SU-DHL-6 (cell line): ENCODE measurements at regions not wholly inside any gene's neighbourhood (a gene's known extent, or its start where the extent isn't known, plus 50 kb on each side); places are given as distances from the start of the nearest gene placed in this dataset.

ENCODE experiments used
- H2AFZ ChIP-seq: fragments of 200-600 bp; sonication (generic); 2 replicates; pipeline ENCODE4 v1.6.1; 2014; ENCODE audit warnings: low read depth, mild to moderate bottlenecking, moderate library complexity, mixed read lengths, antibody characterized with exemption, low read length; ENCODE audit not compliant: severe bottlenecking
- H3F3A ChIP-seq: fragments of 200-600 bp; shearing (Covaris generic); 2 replicates; pipeline ENCODE4 v1.6.0; 2016; ENCODE audit warnings: antibody characterized with exemption, mild to moderate bottlenecking; ENCODE audit not compliant: insufficient read depth
- H3K27ac ChIP-seq: fragments of 200-600 bp; sonication (generic); 2 replicates; pipeline ENCODE4 v1.5.1; 2016; ENCODE audit warnings: low read depth, mild to moderate bottlenecking, low read length, moderate library complexity, mixed read lengths
- H3K27me3 ChIP-seq: fragments of 200-600 bp; sonication (generic), shearing (Covaris generic); 2 replicates; pipeline ENCODE4 v1.6.0; 2014; ENCODE audit warnings: mild to moderate bottlenecking, low read length
- H3K36me3 ChIP-seq: fragments of 200-600 bp; sonication (generic); 2 replicates; pipeline ENCODE4 v1.6.1; 2014; ENCODE audit warnings: mild to moderate bottlenecking, low read length, mixed read lengths
- H3K4me2 ChIP-seq: fragments of 300-600, 200-600 bp; shearing (Covaris generic), sonication (generic); 2 replicates; pipeline ENCODE4 v1.6.0; 2014; ENCODE audit warnings: low read length, low read depth, mild to moderate bottlenecking; ENCODE audit not compliant: poor library complexity, severe bottlenecking
- H3K4me3 ChIP-seq: fragments of 200-600 bp; sonication (generic); 2 replicates; pipeline ENCODE4 v1.5.1; 2014; ENCODE audit warnings: antibody characterized with exemption, low read length, mild to moderate bottlenecking, mixed read lengths; ENCODE audit not compliant: insufficient read depth, poor library complexity, severe bottlenecking
- H3K79me2 ChIP-seq: fragments of 200-600 bp; sonication (generic); 2 replicates; pipeline ENCODE4 v1.6.1; 2014; ENCODE audit warnings: mild to moderate bottlenecking, low read length, moderate library complexity; ENCODE audit not compliant: insufficient read depth
- H3K9ac ChIP-seq: fragments of 200-600 bp; sonication (generic); 2 replicates; pipeline ENCODE4 v1.7.0; 2014; ENCODE audit warnings: mild to moderate bottlenecking, low read length
- H3K9me2 ChIP-seq: fragments of 200-600 bp; sonication (generic); replicated peaks from 2 replicates; pipeline ENCODE4 v1.6.1; 2014; ENCODE audit warnings: low read length; ENCODE audit not compliant: insufficient read depth
- H3K9me3 ChIP-seq: fragments of 200-600 bp; sonication (generic); 2 replicates; pipeline ENCODE4 v1.6.1; 2014; ENCODE audit warnings: low read length, mixed read lengths; ENCODE audit not compliant: insufficient read depth
- H4K20me1 ChIP-seq: fragments of 200-600 bp; sonication (generic); 2 replicates; pipeline ENCODE4 v1.6.1; 2014; ENCODE audit warnings: low read depth, mild to moderate bottlenecking, antibody characterized with exemption, low read length, moderate library complexity, mixed read lengths
- EZH2phosphoT487 ChIP-seq: fragments of 200-600 bp; sonication (generic), shearing (Covaris generic); conservative IDR thresholded peaks from 2 replicates; pipeline ENCODE4 v1.6.1; 2018; ENCODE audit warnings: mild to moderate bottlenecking, antibody characterized with exemption, low read length, moderate library complexity, mixed read lengths
- TF ChIP-seq, protein P1 (sequence below): fragments of 200-600 bp; sonication (generic); IDR thresholded peaks from one replicate; pipeline ENCODE4 v1.5.1; 2017; ENCODE audit warnings: antibody characterized with exemption, mild to moderate bottlenecking, low read length, moderate library complexity; ENCODE audit not compliant: insufficient read depth, poor library complexity, severe bottlenecking

DNA sequence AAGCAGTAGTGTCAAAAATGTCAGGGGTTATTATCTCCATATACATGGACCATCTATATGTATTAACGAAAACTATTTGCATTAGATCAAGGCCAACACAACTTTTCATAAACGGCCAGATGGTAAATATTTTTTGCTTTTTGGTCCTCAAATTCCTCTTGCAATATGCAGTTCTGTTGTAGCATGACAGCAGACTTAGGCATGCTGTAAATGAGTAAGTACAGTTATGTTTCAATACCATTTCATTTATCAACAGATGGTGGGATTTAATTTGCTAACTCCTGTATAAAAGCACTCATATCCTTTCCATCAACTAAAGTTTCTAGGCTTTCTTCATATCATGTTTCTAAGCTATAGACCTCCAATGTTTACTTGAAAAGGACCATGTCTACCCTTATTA lies 208.1 kb downstream of the ANKRD50 start:
- H2AFZ ChIP-seq: no peak overlapping the region
- no peaks in the 10 kb centered on the region for H3F3A ChIP-seq
- H3K4me2 ChIP-seq: no peak overlapping the region
- no peaks in the 10 kb centered on the region for H3K9me2 ChIP-seq
- TF ChIP-seq, protein P1, sequence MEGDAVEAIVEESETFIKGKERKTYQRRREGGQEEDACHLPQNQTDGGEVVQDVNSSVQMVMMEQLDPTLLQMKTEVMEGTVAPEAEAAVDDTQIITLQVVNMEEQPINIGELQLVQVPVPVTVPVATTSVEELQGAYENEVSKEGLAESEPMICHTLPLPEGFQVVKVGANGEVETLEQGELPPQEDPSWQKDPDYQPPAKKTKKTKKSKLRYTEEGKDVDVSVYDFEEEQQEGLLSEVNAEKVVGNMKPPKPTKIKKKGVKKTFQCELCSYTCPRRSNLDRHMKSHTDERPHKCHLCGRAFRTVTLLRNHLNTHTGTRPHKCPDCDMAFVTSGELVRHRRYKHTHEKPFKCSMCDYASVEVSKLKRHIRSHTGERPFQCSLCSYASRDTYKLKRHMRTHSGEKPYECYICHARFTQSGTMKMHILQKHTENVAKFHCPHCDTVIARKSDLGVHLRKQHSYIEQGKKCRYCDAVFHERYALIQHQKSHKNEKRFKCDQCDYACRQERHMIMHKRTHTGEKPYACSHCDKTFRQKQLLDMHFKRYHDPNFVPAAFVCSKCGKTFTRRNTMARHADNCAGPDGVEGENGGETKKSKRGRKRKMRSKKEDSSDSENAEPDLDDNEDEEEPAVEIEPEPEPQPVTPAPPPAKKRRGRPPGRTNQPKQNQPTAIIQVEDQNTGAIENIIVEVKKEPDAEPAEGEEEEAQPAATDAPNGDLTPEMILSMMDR: no peak
- no peak for TF ChIP-seq EZH2phosphoT487
- no peaks in the 10 kb centered on the region for H3K79me2 ChIP-seq
- no peak overlapping the region for H3K27ac ChIP-seq
- no peaks in the 10 kb centered on the region for H3K36me3 ChIP-seq
- H4K20me1 ChIP-seq: no peaks in the 10 kb centered on the region
- H3K27me3 ChIP-seq: no peaks in the 10 kb centered on the region
- H3K4me3 ChIP-seq: no peak overlapping the region
- no peak overlapping the region for H3K9ac ChIP-seq
- H3K9me3 ChIP-seq: no peaks in the 10 kb centered on the region

DNA sequence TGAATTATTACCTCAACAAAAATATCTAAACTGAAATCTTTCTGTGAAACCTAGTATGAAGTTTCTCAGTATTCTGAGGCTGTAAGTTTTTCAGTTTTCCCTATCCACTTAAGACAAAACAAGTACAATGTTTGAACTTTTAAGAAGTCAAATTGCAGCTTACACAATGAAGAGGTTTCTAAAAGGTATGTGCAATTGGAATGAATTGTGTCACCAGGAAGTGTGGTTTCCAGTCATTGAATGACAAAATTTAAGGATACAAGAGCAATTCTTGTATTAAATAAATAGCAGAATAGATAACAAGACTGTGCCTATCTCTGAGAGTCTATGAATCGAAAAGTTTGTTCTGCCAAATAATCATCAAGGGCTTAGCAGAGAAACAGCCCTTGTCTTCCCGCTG lies 207.3 kb downstream of the ANKRD50 start:
- Histone ChIP-seq H3K9me2 (no peaks in the 10 kb centered on the region), H3K9me3 (no peaks in the 10 kb centered on the region), H3K9ac (no peak overlapping the region), H3K4me2 (no peak overlapping the region), H3K4me3 (no peak overlapping the region), H4K20me1 (no peaks in the 10 kb centered on the region), H3K36me3 (no peaks in the 10 kb centered on the region), H3K79me2 (no peaks in the 10 kb centered on the region), H3F3A (no peaks in the 10 kb centered on the region), H3K27ac (no peak overlapping the region), H3K27me3 (no peaks in the 10 kb centered on the region), H2AFZ (no peak overlapping the region)
- no peak for TF ChIP-seq EZH2phosphoT487
- TF ChIP-seq, protein P1: no peak

DNA sequence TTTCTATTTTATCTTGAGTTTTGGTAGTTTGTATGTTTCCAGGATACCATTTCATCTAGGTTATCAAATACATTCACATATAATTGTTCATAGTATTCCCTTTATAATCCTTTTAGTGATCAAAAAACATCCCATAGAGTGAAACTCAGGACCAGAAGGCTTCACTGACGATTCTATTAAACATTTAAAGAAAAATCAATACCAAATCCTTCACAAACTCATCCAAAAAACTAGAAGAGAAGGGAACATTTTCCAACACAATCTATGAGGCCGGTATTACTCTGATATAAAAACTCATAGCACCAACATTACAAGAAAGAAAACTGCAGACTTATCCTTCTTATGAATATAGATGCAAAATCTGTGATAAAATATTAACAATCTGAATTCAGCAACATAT lies 203.4 kb downstream of the ANKRD50 start:
- Histone ChIP-seq H3K9ac (no peak overlapping the region), H3K9me2 (no peaks in the 10 kb centered on the region), H4K20me1 (no peaks in the 10 kb centered on the region), H3K4me2 (no peak overlapping the region), H2AFZ (no peak overlapping the region), H3K9me3 (no peaks in the 10 kb centered on the region), H3F3A (no peaks in the 10 kb centered on the region), H3K36me3 (no peaks in the 10 kb centered on the region), H3K27me3 (no peaks in the 10 kb centered on the region), H3K79me2 (no peaks in the 10 kb centered on the region), H3K4me3 (no peak overlapping the region), H3K27ac (no peak overlapping the region)
- TF ChIP-seq EZH2phosphoT487: no peak
- TF ChIP-seq, protein P1: no peak
